GM12878 (cell line): ENCODE measurements at regions not wholly inside any gene's neighbourhood (a gene's known extent, or its start where the extent isn't known, plus 50 kb on each side); places are given as distances from the start of the nearest gene placed in this dataset.

Source experiments
- ATAC-seq: fragments of 200-7000 bp; cut with Tn5 transposase; 3 replicates; pipeline ENCODE4 v1.9.1; 2020; ENCODE audit warnings: mild to moderate bottlenecking, moderate library complexity
- BruUV-seq: library from RNA; stranded (reverse); fragments of 400-500 nt; replicated peaks from 2 replicates; lab custom pipeline; 2021; lab: Mats Ljungman, UMichigan
- CTCF ChIA-PET: fragments of 300-600 bp; sonication (Branson Sonifier 250); formaldehyde crosslinking; extraction: SDS; loops from one replicate; lab custom pipeline; 2021; ENCODE audit warnings: inconsistent platforms; lab: Yijun Ruan, JAX
- POLR2A ChIA-PET: fragments of 350-600 bp; formaldehyde crosslinking; extraction: SDS; loops from one replicate; lab custom pipeline; 2021; ENCODE audit warnings: inconsistent platforms; lab: Charles Lee
- RAD21 ChIA-PET: fragments of 300-600 bp; sonication (Branson Sonifier 250); formaldehyde crosslinking; loops from one replicate; lab custom pipeline; 2023; ENCODE audit warnings: antibody characterized with exemption; ENCODE audit not compliant: unreplicated experiment; lab: Charles Lee
- SMC1A ChIA-PET: fragments of 300-600 bp; sonication (Branson Sonifier 250); formaldehyde crosslinking; loops from one replicate; lab custom pipeline; 2023; ENCODE audit not compliant: unreplicated experiment, uncharacterized antibody; lab: Charles Lee
- DNase-seq: peaks from one replicate; pipeline ENCODE4 v3.0.0-alpha.2; 2011; ENCODE audit warnings: low read depth, low spot score
- FAIRE-seq: peaks from 3 replicates; lab custom pipeline; 2011; peaks lifted over from hg19 to GRCh38; lab: Jason Lieb, UNC
- H2AFZ ChIP-seq: 2 replicates; pipeline ENCODE4 v1.6.0; 2011; ENCODE audit warnings: low read depth, low read length, control low read depth; ENCODE audit not compliant: control insufficient read depth
- H3K27ac ChIP-seq: 2 replicates; pipeline ENCODE4 v1.5.1; 2011; ENCODE audit warnings: control low read depth; ENCODE audit not compliant: control insufficient read depth, insufficient read depth
- H3K27me3 ChIP-seq, 2 experiments: replicated peaks in 1 of 2; 2 replicates each; pipeline versions ENCODE4 v1.6.0 to v1.6.1; 2011; ENCODE audit warnings: low read length in 1 of 2; ENCODE audit not compliant: control insufficient read depth in 2 of 2, insufficient read depth in 2 of 2
- H3K36me3 ChIP-seq, 2 experiments: 2 replicates each; pipeline ENCODE4 v1.5.1; 2011; ENCODE audit warnings: low read length in 1 of 2; ENCODE audit not compliant: control insufficient read depth in 2 of 2, insufficient read depth in 2 of 2
- H3K4me1 ChIP-seq: 2 replicates; pipeline ENCODE4 v1.6.1; 2011; ENCODE audit warnings: mild to moderate bottlenecking, low read length, moderate library complexity, mixed read lengths; ENCODE audit not compliant: control insufficient read depth, insufficient read depth
- H3K4me2 ChIP-seq: 2 replicates; pipeline ENCODE4 v1.6.0; 2011; ENCODE audit warnings: control low read depth; ENCODE audit not compliant: control insufficient read depth, insufficient read depth
- H3K4me3 ChIP-seq: fragments of 200-600 bp; sonication (generic); 2 replicates; pipeline ENCODE4 v1.5.1; 2016
- H3K79me2 ChIP-seq: 2 replicates; pipeline ENCODE4 v1.6.0; 2011; ENCODE audit warnings: low read length; ENCODE audit not compliant: control insufficient read depth, insufficient read depth
- H3K9ac ChIP-seq: 2 replicates; pipeline ENCODE4 v1.8.0; 2011; ENCODE audit warnings: low read length, control low read depth, mixed read lengths; ENCODE audit not compliant: control insufficient read depth, insufficient read depth
- H3K9me3 ChIP-seq: replicated peaks from 3 replicates; pipeline ENCODE4 v1.5.1; 2011; ENCODE audit warnings: mild to moderate bottlenecking, low read length; ENCODE audit not compliant: control insufficient read depth, insufficient read depth
- H4K20me1 ChIP-seq: 2 replicates; pipeline ENCODE4 v1.6.0; 2011; ENCODE audit not compliant: control insufficient read depth, insufficient read depth
- BMI1 ChIP-seq: fragments of 450-650 bp; IDR thresholded peaks from 2 replicates; pipeline ENCODE4 v1.6.1; 2016; ENCODE audit warnings: mild to moderate bottlenecking, moderate library complexity, borderline replicate concordance
- CHD2 ChIP-seq: IDR thresholded peaks from 2 replicates; pipeline ENCODE4 v1.6.1; 2011; ENCODE audit warnings: low read depth, low read length, improper control_type of control experiment, borderline replicate concordance
- CHD4 ChIP-seq: fragments of 200-600 bp; sonication (generic); IDR thresholded peaks from 2 replicates; pipeline ENCODE4 v1.6.1; 2016; ENCODE audit warnings: mild to moderate bottlenecking
- EGR1 ChIP-seq, 2 experiments: IDR thresholded peaks; 1 replicate in 1 of 2; 2 replicates in 1 of 2; pipeline ENCODE4 v1.6.1; 2011 to 2012; ENCODE audit warnings: low read depth in 2 of 2, low read length in 2 of 2, borderline replicate concordance in 1 of 2, mild to moderate bottlenecking in 1 of 2, moderate library complexity in 1 of 2
- KAT2A ChIP-seq: conservative IDR thresholded peaks from 2 replicates; pipeline ENCODE4 v1.6.1; 2011; ENCODE audit warnings: low read depth, low read length; ENCODE audit not compliant: control insufficient read depth
- MAX ChIP-seq: IDR thresholded peaks from 2 replicates; pipeline ENCODE4 v1.6.1; 2012; ENCODE audit warnings: low read depth, low read length, improper control_type of control experiment
- MEF2A ChIP-seq: IDR thresholded peaks from 2 replicates; pipeline ENCODE4 v1.6.1; 2011; ENCODE audit warnings: low read depth, mild to moderate bottlenecking, low read length, moderate library complexity; ENCODE audit not compliant: insufficient read depth
- PBX3 ChIP-seq: IDR thresholded peaks from 2 replicates; pipeline ENCODE4 v1.6.1; 2011; ENCODE audit warnings: mild to moderate bottlenecking, low read depth, low read length, moderate library complexity; ENCODE audit not compliant: insufficient replicate concordance
- RAD21 ChIP-seq: IDR thresholded peaks from 2 replicates; pipeline ENCODE4 v1.6.1; 2011; ENCODE audit warnings: mild to moderate bottlenecking, low read depth, low read length, moderate library complexity; ENCODE audit not compliant: insufficient read depth
- SREBF2 ChIP-seq: IDR thresholded peaks from 2 replicates; pipeline ENCODE4 v1.6.1; 2012; ENCODE audit warnings: mild to moderate bottlenecking, low read length
- SUPT20H ChIP-seq: IDR thresholded peaks from 2 replicates; pipeline ENCODE4 v1.6.1; 2011; ENCODE audit warnings: low read depth, mild to moderate bottlenecking, low read length, moderate library complexity, borderline replicate concordance; ENCODE audit not compliant: control insufficient read depth
- ZBTB4 ChIP-seq: fragments of 450-650 bp; formaldehyde crosslinking; IDR thresholded peaks from 2 replicates; pipeline ENCODE4 v1.4.0; 2022; ENCODE audit warnings: mild to moderate bottlenecking, moderate library complexity
- ZNF207 ChIP-seq: fragments of 450-650 bp; IDR thresholded peaks from 2 replicates; pipeline ENCODE4 v1.6.1; 2014; ENCODE audit warnings: antibody characterized with exemption, mild to moderate bottlenecking, borderline replicate concordance
- ZNF622 ChIP-seq: fragments of 450-650 bp; IDR thresholded peaks from 2 replicates; pipeline ENCODE4 v1.6.1; 2017; ENCODE audit warnings: mild to moderate bottlenecking, inconsistent platforms
- WGBS: methylation state at CpG from one replicate; pipeline ENCODE4 v1.1.6; 2016; ENCODE audit warnings: low lambda C conversion rate; ENCODE audit not compliant: insufficient replicate concordance, insufficient coverage; ENCODE audit errors: missing lambda C conversion rate; 5-methylcytosine and 5-hydroxymethylcytosine counted together
- in situ Hi-C: fragments of 300-500 bp; cut with MboI; formaldehyde crosslinking; loops from 9 replicates; pipeline ENCODE4 v1.14.3; 2018; ENCODE audit warnings: mixed read lengths
- intact Hi-C: fragments of 100-400 bp; cut with micrococcal nuclease; formaldehyde crosslinking; loops from one replicate; pipeline ENCODE4 v1.14.2; 2022; ENCODE audit not compliant: unreplicated experiment

- no peak for TF ChIP-seq ZBTB4 (CRISPR knock-in tag)
- no peak for TF ChIP-seq SREBF2
- TF ChIP-seq ZNF207: no peak
- TF ChIP-seq MAX: no peak
Observed at GRCh38 chr12:14310866-14311265, 54.6 kb upstream of the ATF7IP start (continued).

GRCh38 chr12:14313379-14314138, 51.9 kb upstream of the ATF7IP start:
- Histone ChIP-seq H3K4me1 (no peaks in the 10 kb centered on the region), H3K4me3 (no peak overlapping the region), H3K27ac (no peak overlapping the region), H3K4me2 (no peak overlapping the region), H4K20me1 (no peaks in the 10 kb centered on the region), H3K9ac (no peak overlapping the region), H3K27me3 (no peaks in the 10 kb centered on the region), H3K36me3 (no peaks in the 10 kb centered on the region), H2AFZ (no peak overlapping the region), H3K9me3 (peaks cover 3% of the 10 kb centered on the region), H3K79me2 (no peaks in the 10 kb centered on the region)
- intact Hi-C loops (no loop called here), in situ Hi-C loops (no loop called here)
- WGBS: 100% methylated on average over 7 of the region's 7 CpGs
- ChIA-PET RAD21 (interaction anchor here (0.7 kb wide), 1 partner anchor 92 kb away, joined by 3 read pairs; no protein-coding TSS in a partner anchor), POLR2A (no interaction called here), CTCF (interaction anchor here (0.8 to 1.1 kb wide), 4 partner anchors 29 to 354 kb away, joined by 3 to 4 read pairs (median 3); no protein-coding TSS in a partner anchor), SMC1A (interaction anchor here (1.2 to 2.2 kb wide), 2 partner anchors 29 to 76 kb away, joined by 4 to 5 read pairs; no protein-coding TSS in a partner anchor)
- no peak for FAIRE-seq
- no peak for DNase-seq
- ATAC-seq: no peak
- no TSS peak for BruUV-seq
- no peak for TF ChIP-seq CHD4
- TF ChIP-seq KAT2A: no peak
- TF ChIP-seq PBX3: no peak
- TF ChIP-seq EGR1 (IDR thresholded peaks at IDR 0.05; ENCODE audit: borderline replicate concordance in 1 of 2, low read depth in 2 of 2, low read length in 2 of 2): no peak
- no peak for TF ChIP-seq MEF2A
- TF ChIP-seq SUPT20H: no peak
- TF ChIP-seq ZNF622: no peak
- TF ChIP-seq BMI1: no peak
- TF ChIP-seq RAD21: no peak
- TF ChIP-seq CHD2: no peak
- TF ChIP-seq, all 136 proteins: peak for 0
